ENCODE measurements at regions not wholly inside any gene's neighbourhood (a gene's known extent, or its start where the extent isn't known, plus 50 kb on each side); places are given as distances from the start of the nearest gene placed in this dataset.
"Not testable (repeated sequence)": the region's sequence is repeated elsewhere in the genome, so short reads cannot be mapped to it uniquely, and the experiment has no call there.

GRCh38 chr4:45248106-45248505 is 521.8 kb upstream of the GNPDA2 start:
- TF ChIP-seq CTCF (conservative IDR thresholded peaks at IDR 0.05); ZFX (IDR thresholded peaks at IDR 0.05): not testable (repeated sequence)
